ENCODE measurements at regions not wholly inside any gene's neighbourhood (a gene's known extent, or its start where the extent isn't known, plus 50 kb on each side); places are given as distances from the start of the nearest gene placed in this dataset.
"Not testable (repeated sequence)": the region's sequence is repeated elsewhere in the genome, so short reads cannot be mapped to it uniquely, and the experiment has no call there.

DNA sequence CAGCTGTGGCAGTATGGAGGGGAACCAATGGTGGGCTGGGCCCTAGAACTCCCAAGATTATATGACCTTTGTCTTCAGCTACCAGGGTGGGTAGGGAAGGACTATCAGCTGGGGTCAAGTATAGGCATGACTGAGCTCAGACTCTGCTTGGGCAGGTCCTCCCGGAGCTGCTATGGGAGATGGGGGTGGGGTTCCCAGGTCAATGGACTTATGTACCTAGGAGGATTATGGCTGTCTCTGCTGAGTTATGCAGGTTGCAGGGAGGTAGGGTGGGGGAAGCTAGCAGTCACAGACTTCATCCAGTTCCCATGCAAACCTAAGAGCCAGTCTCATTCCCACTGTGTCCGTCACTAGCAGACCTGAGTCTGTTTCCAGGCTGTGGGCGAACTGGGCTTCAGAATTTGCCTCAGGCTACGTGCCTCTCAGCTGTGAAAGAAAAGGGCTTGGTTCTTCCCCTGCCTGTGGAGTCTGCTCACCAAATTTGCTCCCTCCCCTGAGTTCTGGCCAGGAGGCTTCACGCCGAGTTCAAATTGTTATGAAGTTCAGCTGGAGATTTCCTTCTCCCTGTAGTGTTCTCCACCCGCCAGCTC is 985.8 kb upstream of the NRXN1 start:
- no peak for DNase-seq (ENCODE audit: low spot score)

DNA sequence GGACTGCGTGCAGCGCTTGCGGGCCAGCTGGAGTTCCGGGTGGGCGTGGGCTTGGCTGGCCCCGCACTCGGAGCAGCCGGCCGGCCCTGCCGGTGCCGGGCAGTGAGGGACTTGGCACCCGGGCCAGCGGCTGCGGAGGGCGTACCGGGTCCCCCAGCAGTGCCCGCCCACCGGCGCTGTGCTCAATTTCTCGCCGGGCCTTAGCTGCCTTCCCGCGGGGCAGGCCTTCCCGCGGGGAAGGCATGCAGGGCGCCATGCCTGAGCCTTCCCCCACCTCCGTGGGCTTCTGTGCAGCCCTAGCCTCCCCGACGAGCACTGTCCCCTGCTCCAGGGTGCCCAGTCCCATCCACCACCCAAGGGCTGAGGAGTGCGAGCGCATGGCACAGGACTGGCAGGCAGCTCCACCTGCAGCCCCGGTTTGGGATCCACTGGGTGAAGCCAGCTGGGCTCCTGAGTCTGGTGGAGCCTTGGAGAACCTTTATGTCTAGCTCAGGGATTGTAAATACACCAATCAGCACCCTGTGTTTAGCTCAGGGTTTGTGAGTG is 975.0 kb upstream of the NRXN1 start:
- DNase-seq (ENCODE audit: low spot score), result not testable (repeated sequence)

DNA sequence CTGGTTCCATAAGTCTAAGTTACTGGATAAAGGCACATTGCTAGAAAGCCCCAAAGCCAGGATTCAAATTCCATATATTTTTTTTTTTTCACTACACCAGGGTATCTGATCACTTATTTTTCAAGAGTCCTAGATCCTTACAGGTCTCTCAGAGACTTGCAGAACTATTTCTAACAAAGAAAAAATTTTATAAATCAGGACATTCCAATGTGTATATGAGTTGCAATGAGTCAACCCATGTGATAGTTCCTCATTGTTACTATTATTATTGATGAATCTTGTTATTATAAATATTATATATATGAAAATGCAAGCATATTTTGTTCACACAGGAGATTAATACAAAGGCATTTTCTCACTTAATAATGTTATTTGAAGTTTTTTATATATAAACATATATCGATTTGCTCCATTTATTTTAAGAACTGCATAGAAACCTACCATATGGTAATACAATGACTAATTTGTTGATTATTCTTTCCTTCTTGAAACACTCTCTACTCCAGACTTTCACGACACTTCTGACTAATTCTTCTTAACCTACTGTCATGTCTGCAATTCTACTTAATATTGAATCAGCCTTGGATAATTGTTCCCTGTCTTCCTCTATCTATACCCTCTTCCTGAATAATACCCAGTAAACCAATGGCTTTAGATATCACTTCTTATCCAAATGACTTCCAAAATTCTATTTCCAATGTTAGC is 968.4 kb upstream of the NRXN1 start:
- no peak for DNase-seq (ENCODE audit: low spot score)

DNA sequence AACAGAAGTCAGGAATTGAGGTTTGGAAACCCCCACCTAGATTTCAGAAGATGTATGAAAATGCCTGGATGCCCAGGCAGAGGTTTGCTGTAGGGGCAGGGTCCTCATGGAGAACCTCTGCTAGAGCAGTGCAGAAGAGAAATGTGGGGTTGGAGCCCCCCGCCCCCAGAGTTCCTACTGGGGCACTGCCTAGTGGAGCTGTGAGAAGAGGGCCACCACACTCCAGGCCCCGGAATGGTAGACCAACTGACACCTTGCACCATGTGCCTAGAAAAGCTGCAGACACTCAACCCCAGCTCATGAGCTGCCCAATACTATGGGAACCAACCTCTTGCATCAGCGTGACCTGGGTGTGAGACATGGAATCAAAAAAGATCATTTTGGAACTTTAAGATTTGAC is 967.0 kb upstream of the NRXN1 start:
- DNase-seq (ENCODE audit: low spot score), result no peak

DNA sequence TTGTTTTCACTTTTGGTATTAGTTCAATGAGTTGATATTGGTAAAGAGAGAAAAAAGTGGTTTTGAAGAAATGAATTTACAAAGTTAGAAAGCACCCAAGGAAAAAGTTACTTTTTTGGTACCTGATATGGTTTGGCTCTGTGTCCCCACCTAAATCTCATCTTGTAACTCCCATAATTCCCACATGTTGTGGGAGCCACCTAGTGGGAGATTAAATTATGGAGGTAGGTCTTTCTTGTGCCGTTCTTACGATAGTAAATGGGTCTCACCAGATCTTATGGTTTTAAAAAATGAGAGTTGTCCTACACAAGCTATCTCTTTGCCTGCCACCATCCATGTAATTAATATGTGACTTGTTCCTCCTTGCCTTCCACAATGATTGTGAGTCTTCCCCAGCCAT is 965.6 kb upstream of the NRXN1 start:
- no peak for DNase-seq (ENCODE audit: low spot score)

DNA sequence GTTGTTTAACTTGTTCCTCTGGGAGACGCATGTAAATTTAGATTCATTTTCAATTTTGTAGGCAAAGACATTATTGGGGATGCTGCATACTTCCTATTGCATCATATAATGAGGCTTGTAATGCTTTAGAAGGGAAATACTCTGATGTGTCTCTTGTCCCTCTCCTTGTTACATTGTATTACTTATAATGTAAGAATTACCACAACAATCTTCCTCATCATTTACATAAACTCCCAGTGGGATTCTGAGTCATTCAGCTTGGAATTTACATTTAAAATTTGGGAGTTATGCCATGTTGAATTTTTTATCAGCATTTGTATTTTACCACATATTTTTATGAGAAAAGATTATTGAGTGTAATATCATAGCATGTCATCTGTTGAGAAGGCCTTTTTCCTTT is 963.4 kb upstream of the NRXN1 start:
- no peak for DNase-seq (ENCODE audit: low spot score)

DNA sequence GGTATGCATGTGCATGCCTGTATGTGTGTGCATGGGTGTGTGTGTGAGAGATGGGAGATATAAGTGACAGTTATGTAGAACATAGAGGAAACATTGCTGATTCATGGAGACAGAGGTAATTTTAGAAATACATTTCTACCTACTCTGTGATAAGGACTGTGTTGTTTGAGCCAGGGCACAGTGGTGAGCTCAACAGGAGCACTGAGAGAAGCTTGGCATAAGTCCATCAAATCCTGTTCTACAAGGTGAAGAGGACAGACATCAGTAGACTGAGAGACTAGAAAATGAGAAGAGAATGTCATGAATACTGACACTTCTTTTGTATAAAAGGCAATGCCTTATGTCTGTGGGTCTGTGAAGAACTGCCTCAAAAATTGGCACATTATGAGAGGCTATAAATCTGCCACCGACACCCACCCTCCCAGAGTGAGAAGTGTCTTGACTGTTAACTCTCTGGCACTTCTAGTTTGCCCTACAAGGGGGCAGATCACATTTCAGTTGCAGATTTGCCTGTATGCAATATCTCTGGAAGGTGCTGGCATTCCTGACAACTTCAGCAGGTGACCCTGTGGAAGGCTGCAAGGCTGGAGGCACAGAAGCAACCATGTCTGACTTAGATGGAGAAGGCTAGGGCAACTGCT is 962.3 kb upstream of the NRXN1 start:
- DNase-seq (ENCODE audit: low spot score), result no peak

DNA sequence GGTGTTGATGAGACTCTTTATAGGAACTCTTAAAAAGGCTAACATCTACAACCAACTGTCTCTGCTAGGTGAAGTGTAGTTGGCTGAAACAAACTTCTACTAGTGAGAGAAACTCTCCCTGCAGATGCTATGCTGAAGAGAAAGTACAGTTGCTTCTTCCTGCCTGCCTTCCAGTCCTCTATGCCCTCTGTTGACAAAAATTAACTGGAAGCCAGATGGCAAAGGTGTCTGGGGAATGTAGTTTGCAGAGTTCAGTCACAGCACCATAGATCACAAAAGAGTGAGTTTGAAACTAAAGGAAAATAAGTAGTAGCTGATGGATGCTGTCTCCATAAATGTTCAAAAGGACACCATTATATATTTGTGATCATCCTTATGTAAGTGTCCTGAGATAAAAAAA is 958.8 kb upstream of the NRXN1 start:
- DNase-seq (ENCODE audit: low spot score), result no peak

DNA sequence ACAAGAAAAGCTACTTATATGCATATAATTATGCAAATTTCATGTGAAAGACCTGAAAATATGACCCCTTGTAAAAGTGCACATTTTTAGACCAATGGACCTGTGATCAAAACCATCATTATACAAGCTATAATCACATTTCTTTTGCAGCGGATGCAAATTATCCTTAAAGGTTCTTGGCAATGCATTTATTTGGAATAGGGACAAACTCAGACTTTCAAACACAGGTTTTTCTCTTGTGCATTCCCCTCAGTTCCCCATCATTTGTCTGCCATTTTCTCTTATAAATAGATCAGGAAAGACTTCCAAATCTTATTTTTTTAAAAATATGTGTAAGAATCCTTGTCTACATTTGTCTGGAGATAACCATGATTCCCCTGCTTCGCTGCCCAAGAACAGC is 954.2 kb upstream of the NRXN1 start:
- DNase-seq (ENCODE audit: low spot score), result no peak

DNA sequence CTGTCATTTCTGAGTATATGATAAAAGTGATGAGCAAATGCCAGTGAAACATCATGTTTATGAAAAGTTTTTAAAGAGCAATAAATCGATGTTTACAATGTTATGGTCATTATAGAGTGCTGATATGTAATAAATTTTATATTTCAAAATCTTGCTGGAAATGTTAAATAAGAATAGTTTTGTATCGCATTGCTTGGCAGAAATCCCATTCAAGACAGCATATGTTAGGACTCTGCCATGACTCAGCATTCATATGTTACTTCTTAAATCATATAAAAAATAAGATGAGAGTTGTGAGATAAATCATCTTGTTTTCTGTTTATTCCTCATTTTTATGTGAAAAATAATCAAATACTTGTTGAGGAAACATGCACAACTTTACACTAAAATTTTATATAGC is 949.9 kb upstream of the NRXN1 start:
- no peak for DNase-seq (ENCODE audit: low spot score)

DNA sequence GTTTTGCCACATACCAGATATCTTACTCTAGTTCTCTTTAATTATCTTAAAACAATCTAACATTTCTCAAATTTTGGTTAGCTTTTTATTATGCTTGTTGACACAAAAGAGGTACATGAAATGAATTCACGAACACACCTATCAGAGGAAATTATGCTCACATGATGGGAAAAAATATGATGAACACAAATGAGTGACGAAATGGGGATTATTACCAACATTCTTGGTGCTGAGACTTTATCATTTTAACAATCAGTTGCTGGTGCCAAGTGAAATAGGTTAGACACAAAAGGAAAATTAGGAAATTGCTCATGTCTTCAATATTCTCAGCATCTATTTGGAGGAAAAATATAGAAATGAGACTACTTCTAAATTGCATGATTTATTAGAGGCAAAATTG is 944.7 kb upstream of the NRXN1 start:
- no peak for DNase-seq (ENCODE audit: low spot score)

DNA sequence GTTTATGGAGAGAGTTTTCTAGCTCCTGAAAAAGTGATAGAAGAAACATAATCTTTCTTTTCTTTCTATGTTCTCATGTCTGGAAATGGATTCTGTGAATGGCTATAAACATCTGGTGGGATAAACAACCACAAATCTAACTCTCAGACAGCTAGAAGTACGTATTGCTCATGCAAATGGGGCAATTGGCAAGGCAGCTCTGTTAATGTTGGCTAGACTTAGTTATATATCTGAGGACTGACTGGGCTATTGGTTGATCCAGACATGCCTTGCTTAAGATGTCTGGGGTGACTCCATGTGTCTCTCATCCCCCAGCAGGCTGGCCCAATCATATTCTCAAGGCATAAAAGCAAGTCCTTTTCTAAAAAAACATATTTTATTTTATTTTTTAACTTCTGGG is 939.2 kb upstream of the NRXN1 start:
- no peak for DNase-seq (ENCODE audit: low spot score)

DNA sequence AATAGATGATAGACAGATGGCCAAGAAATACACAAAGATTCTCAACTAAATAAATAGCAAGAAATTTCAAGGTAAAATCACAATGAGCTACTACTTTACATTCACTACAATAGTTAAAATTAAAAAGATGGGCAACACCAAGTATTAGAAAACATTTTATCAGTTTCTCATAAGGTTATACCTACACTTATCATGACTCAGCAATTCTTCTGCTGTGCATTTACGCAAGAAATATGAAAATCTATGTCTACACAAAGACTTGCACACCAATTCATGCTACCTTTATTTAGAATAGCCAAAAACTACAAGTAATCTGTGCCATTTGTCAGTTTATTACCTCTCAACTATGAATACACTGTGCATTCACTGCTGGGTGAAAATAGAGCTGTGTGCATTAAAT is 937.4 kb upstream of the NRXN1 start:
- DNase-seq (ENCODE audit: low spot score), result no peak

DNA sequence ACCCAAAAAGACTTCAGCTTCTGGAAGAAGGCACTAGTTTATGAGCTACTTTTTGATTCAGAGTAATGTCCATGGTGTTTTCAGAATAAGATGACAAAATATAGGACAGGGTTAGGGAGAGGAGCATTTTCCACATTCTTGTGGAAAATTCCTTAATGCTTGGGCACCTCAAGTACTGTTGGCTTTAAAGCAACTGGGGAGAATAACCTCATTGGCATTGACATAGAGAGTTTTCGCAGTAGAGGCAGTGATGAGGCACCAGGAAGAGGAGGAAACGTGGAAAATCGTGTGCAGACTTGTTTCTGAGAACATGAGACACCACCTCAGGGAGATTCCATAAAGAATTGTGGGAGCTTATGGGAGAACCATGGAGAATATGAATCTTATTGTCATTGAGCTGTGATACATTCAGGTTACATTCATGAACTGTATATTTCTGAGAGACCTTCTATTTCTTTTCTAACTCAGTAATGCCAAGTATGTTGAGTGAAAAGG is 929.0 kb upstream of the NRXN1 start:
- no peak for DNase-seq (ENCODE audit: low spot score)

DNA sequence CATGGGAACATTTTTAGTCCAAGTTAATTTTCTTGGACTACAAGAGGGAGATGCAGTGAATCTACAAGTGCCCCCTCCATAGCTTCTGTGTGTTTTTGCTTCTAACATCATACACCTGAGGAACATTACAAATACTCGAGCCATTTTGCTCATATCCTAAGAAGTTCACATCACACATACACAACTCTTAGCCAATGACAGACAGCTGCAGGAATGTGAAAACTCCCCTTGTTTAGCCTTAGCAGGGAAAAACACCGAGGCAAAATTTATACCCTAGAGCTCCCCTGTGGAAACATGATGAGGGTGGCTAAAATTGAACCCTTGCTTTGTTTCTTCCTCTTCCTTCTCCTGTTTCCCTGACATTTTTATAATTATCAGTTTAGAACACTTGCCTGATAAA is 928.3 kb upstream of the NRXN1 start:
- no peak for DNase-seq (ENCODE audit: low spot score)

DNA sequence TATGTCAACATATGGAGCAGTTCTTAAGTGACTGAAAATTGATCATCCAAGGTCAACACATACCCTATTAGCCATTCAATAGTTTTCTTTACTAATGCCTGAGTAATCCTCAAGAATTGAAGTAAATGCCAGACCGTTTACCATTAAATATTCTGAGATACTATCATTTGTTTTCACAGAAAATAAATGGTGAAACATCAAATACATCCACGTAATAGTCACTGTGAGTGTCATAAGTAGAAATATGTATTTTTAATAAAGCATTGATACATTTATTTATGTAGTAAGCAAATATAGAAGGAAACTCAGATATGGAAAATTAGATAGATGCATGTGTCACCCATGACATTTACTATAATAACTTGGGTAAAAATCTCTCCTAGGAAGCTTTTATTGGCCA is 927.8 kb upstream of the NRXN1 start:
- DNase-seq (ENCODE audit: low spot score), result no peak

DNA sequence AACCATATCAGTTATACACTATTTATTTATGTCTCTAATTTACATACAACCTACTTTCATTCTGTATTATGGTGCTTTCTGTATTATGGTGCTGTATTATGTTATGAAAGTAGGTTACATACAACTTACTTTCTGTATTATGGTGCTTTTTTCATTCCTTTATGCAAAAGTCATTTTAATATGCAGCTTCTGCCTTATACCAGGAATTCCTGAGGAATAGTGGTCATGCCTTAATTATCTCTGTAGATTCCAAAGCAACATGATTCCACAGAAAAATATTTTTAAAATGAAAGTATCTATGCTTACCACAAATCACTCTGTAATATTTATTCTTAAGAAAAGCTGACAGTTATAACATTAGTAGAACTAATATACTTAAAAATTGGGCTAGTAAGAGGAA is 922.0 kb upstream of the NRXN1 start:
- no peak for DNase-seq (ENCODE audit: low spot score)

DNA sequence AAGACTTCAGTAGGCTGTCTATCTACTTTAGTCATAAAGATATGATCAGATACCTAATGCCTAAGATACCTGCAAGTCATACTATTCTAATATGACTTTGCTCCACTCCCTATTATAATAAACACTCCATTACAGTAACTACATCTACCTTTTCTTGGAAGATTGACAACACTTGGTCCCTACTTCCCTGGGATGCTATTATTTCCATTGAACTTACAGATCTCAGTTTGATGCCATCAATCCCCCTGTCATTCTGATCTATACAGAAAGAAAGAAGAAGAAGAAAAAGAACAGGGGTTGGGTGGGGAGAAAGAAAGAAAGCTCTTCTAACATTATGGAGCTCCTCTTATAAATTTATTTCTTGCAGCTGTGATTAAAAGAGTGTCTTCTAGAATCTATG is 889.1 kb upstream of the NRXN1 start:
- DNase-seq (ENCODE audit: low spot score), result no peak

DNA sequence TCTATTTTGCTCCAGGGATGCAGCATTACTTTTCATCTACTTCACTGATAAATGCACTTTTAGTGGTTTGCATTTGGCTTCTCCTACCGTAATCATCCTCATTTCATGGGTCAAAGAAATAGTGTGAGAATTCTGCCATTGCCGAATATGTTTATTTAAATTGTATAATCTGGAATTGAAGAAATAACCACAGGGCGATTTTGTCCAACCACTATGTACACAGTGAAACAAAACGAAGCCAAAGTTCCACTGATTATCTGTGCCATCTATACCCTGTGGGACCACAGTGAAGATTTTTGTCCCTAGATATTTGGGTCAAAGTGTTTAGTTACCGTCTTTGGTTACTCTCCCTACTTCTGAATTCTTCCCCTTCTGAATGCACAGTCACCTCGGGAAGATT is 888.6 kb upstream of the NRXN1 start:
- DNase-seq (ENCODE audit: low spot score), result no peak

DNA sequence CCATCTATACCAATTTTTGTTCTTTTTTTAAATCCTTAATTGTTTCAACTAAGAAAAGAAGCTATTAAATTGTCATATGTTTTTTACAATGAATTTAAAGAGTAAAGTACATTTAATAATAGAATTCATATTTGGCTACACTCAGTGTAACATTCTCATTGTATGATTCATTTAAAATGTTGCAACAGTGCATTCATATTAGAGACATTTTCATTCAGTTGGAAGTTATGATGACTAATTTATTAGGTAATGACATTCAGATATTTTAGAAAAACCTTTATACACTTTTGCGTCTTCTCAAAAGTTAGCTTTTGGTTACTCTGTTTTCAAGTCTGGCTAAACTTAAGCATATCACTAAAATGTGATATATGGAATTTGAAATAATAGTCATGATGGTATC is 887.5 kb upstream of the NRXN1 start:
- DNase-seq (ENCODE audit: low spot score), result no peak

DNA sequence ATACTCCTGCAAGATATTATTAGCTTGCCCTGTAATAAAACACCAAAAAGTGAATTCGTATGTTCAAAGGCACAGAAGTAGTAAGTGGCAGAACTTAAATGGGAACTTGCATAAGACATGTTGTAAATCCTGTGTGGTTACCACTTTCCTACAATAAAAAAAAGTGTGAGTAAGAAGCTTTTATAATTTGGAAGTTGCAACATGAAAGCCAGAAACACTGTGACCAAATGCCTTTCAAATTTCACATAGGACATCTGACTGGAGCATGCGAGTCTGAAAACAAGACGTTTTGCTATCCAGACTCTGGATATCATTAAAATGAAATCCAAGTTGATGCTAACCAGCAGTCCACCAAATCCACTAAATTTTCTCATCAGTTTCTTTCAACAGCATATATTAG is 886.2 kb upstream of the NRXN1 start:
- no peak for DNase-seq (ENCODE audit: low spot score)

DNA sequence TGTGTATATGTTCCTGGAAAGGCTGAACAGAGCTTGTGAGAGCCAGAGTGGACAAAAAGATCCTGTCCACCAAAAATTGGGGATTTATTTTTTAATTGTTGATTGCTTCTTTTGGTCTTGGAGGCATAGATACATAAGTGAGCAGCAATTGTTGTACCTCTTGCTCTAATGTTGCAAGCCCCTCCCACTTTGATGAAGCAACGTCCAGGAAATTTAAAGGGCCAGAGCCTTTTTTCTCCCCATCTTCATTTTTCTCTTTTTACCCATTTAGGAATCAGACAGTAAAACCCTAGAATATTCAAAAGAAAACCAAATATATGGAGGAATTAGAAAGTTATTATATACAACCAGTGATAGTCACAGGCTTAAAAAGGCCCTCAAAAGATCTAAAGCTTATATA is 871.8 kb upstream of the NRXN1 start:
- no peak for DNase-seq (ENCODE audit: low spot score)

DNA sequence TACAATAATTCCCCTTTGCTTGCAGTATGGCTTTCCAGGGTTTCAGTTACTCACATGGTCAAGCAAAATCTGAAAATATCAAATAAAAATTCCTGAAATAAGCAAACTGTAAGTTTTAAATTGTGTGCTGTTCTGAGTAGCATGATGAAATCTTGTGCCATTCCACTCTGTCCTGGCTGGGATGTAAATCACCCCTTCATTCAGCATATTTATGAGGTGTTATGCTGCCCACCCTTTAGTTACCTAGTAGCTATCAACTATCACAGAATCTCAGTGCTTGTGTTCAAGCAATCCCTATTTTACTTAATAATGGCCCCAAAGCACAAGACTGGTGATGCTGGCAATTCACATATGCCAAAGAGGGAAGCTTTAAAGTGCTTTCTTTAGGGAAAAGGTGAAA is 867.7 kb upstream of the NRXN1 start:
- no peak for DNase-seq (ENCODE audit: low spot score)
